AG04449 (cell line): ENCODE measurements at regions not wholly inside any gene's neighbourhood (a gene's known extent, or its start where the extent isn't known, plus 50 kb on each side); places are given as distances from the start of the nearest gene placed in this dataset.

ENCODE experiments used
- CTCF ChIA-PET: fragments of 350-600 bp; formaldehyde crosslinking; extraction: SDS; loops from one replicate; lab custom pipeline; 2021; ENCODE audit warnings: antibody characterized with exemption; lab: Yijun Ruan, JAX
- POLR2A ChIA-PET: fragments of 400-600, 350-600 bp; formaldehyde crosslinking; extraction: SDS; loops from one replicate; lab custom pipeline; 2020; ENCODE audit warnings: antibody characterized with exemption, inconsistent platforms; lab: Yijun Ruan, JAX
- DNase-seq: peaks from one replicate; pipeline ENCODE4 v3.0.0-alpha.2; 2010; ENCODE audit warnings: low read depth, low spot score
- H3K4me3 ChIP-seq: 2 replicates; pipeline ENCODE4 v1.5.1; 2011; ENCODE audit warnings: low read depth, mild to moderate bottlenecking, control low read depth, low read length
- CTCF ChIP-seq: IDR thresholded peaks from one replicate; pipeline ENCODE4 v1.5.1; 2011; ENCODE audit warnings: mild to moderate bottlenecking, moderate library complexity, low read length, control low read depth, inconsistent platforms; ENCODE audit not compliant: insufficient read depth; ENCODE audit errors: missing control alignments

DNA sequence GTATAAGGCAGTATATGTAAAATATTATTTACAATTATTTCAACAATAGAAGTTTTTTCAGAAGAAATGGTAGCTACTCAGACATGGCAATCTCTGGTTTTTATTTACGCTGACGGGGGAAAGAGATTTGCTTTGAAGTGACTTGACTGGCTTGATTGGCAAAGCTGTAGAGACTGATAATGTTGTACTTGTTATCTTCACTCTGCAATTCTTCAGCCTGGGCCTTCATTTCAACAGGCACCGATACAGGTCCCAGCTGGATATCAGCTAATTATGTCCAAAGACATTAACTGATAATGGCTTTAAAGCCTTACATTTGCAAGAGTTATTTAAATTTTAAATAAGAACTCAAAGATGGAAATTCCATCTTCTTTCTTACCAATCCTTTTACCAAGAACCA, 151.4 kb upstream of the HS3ST3A1 start:
- ChIA-PET CTCF (no interaction called here), POLR2A (no interaction called here)
- no peak overlapping the region for H3K4me3 ChIP-seq
- no peak for DNase-seq
- TF ChIP-seq CTCF = no peak

GRCh38 chr17:13753771-13754170, 152.0 kb upstream of the HS3ST3A1 start:
- CTCF ChIA-PET = no interaction called here
- DNase-seq = no peak
- no peak for TF ChIP-seq CTCF
- POLR2A ChIA-PET = no interaction called here
- no peak overlapping the region for H3K4me3 ChIP-seq

- no peak for DNase-seq
- ChIA-PET POLR2A (no interaction called here), CTCF (interaction anchor here (1.0 kb wide), 1 partner anchor 14 kb away, joined by 3 read pairs; no protein-coding TSS in a partner anchor)
- no peak overlapping the region for H3K4me3 ChIP-seq
- TF ChIP-seq CTCF = no peak
Observed at GRCh38 chr17:13755851-13756250, 154.1 kb upstream of the HS3ST3A1 start.

DNA sequence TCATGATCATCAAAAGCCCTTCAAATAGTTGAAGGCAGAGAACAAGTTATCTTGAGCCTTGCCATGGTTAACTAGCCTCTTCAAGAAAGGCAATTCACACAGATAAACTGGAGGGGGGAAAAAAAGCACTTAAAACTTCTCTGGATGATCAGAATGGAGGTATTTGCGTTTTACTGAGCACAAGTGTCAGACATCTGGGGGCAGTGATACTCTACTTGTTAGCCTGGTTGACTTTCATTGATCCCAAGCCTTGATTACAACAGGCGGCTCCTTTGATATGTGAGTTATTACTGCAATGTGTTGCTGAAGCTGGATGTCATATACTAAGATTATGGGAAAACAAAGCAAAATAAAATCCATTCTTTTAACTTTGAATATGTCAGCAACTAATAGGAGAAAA, 155.0 kb upstream of the HS3ST3A1 start:
- CTCF ChIA-PET = no interaction called here
- no peak for TF ChIP-seq CTCF
- no peak overlapping the region for H3K4me3 ChIP-seq
- POLR2A ChIA-PET = no interaction called here
- no peak for DNase-seq

GRCh38 chr17:13757871-13758270, 156.1 kb upstream of the HS3ST3A1 start:
- POLR2A ChIA-PET = no interaction called here
- no peak for DNase-seq
- TF ChIP-seq CTCF = no peak
- CTCF ChIA-PET = no interaction called here
- H3K4me3 ChIP-seq = no peak overlapping the region

GRCh38 chr17:13759518-13760335, 158.0 kb upstream of the HS3ST3A1 start:
- ChIA-PET CTCF (interaction anchor here (1.1 to 1.6 kb wide), 2 partner anchors 9 to 10 kb away, joined by 3 to 4 read pairs; no protein-coding TSS in a partner anchor), POLR2A (no interaction called here)
- no peak for TF ChIP-seq CTCF
- H3K4me3 ChIP-seq = no peak overlapping the region
- DNase-seq = no peak
